ENCODE measurements at regions not wholly inside any gene's neighbourhood (a gene's known extent, or its start where the extent isn't known, plus 50 kb on each side); places are given as distances from the start of the nearest gene placed in this dataset.

GRCh38 chr3:88209356-88209755, 59.6 kb downstream of the C3orf38 start:
- DNase-seq (ENCODE audit: low read depth, low spot score), result no peak

DNA sequence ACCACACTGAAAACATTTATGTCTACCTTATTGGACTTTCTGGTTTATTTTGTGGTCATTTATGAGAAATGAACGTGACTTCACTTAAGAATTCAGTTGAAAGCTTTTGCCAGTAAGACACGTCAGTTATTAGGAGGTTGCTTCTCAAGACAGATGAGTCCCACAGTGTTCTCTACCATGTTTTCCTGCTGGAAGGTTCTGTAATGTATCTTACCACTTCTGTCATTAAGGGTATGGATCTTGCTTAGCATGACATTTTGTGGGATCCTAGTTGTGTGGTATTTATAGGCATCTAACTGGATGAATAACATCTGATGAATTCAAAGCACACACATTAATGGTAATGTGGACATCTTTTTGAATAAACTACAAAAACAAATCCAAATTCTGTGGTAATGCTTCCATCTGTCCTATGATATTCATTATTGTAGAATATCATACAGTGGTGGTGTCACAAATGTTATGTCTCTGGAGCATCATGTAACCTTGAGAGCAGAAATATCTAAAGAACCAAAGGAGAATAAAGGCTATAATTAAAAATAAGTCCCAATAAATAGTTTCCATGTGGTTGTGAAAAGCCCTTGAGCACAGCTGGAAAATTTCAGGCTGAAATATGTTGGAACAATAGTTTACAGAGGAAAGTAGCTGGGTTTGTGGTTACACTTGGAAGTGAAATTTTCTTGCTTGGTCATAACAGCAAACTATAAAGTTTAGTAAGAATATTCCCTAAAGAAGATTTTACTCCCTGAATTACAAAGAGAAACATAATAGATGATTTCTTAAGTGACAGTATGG, 61.5 kb downstream of the C3orf38 start:
- DNase-seq (ENCODE audit: low read depth, low spot score), result peak; percentile 20

DNA sequence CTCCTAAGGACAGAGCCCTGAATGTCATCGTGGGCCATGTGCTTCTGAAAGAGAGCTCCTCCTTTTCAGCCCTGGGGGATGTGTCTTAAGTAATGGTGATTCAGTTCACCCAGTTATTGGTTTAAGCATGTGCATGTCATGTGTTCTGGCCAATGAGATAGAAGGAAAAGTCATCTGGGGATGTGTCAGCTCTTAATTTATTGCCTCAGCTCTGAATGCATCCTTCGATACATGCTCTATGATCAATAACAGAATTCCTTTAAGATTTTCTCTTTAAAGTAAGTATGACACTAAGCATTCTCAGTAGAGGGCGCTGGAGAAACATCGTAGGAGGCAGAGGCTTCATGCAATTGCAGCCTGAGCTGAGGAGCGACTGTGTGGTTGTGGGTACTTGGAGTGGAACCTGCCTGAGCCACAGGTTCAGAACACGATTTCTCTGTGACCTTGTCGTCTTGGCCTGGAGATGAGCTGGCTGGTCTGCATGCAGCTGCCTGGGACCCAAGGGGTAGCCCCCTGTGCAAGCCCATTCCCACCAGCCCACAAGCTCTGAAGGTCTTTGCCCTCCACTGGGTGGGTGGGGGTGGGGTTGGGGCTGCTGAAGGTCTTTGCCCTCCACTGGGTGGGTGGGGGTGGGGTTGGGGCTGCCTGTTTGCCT, 69.5 kb downstream of the C3orf38 start:
- DNase-seq (ENCODE audit: low read depth, low spot score), result peak; percentile 85

GRCh38 chr3:88220126-88220525, 70.4 kb downstream of the C3orf38 start:
- DNase-seq (ENCODE audit: low read depth, low spot score), result no peak

- no peak for DNase-seq (ENCODE audit: low read depth, low spot score)
These were observed 72.0 kb downstream of the C3orf38 start for GRCh38 chr3:88221726-88222125.

DNA sequence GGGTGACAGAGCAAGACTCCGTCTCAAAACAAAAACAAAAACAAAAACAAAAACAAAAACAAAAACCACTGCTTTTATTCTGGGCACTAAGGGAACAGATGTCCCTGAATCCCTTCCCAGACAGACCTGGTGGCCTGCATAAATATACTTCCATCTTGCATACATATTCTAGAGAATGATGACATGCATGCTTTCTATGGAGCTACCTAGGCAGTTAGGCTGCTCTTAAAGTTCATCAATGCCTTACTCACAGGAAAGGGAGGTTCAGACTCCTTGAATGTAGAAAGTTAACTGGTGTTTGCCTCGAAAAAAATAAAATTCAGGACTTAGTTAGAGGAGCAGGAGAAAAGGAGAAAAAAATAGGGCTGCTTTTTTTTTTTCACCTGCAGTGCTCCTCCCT, 72.6 kb downstream of the C3orf38 start:
- DNase-seq (ENCODE audit: low read depth, low spot score), result no peak

DNA sequence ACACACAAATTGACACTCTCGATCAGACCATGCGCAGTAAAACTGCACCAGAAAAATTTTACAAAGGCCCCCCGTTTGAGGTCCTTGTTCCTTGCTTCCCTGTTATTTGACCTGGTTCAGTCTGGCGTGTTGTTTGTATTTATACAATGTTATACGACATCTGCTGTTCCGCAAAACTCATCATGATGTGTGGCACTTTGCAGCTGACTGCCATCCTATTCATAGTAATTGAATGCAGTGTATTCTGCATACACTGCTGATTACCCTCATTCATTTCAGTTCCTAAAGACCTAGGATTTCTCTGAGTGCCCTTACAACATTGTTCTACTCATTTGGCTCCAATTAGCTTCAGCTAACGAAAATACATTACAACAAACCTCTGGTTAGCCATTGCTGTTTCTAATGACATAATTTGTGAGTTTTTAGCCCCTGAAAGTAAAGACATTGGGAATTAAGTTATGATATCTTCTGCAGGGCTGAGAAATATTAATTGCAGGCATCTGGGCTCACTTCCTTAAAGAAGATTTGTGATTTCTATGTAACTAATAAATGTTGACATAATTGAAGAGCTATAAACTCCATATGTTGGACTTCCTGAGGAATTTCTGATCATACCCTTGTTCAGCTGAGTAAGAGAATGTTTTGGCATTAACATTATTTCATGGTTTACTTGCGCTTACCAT, 75.7 kb downstream of the C3orf38 start:
- DNase-seq (ENCODE audit: low read depth, low spot score), result no peak

GRCh38 chr3:88226910-88227309, 77.2 kb downstream of the C3orf38 start:
- DNase-seq (ENCODE audit: low read depth, low spot score), result no peak

DNA sequence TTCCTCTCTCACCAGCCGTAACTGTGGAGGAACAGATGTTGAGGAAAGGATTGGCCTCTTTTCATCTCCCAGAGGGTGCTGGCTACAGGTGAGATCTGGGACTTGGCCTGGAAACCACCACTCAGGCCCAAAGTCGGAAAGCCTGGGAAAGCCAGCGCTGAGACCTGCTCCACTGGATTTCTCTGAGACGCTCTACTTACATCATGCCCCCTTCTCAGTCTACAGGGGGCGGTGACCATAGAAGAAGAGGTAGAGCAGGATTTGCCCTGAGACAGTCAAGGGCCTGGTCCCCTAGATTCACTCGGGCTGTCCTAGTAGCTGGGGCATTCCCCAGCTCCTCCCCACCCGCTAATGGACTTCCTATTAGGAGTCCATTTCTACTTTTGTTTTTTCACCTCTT, 80.9 kb downstream of the C3orf38 start:
- no peak for DNase-seq (ENCODE audit: low read depth, low spot score)

DNA sequence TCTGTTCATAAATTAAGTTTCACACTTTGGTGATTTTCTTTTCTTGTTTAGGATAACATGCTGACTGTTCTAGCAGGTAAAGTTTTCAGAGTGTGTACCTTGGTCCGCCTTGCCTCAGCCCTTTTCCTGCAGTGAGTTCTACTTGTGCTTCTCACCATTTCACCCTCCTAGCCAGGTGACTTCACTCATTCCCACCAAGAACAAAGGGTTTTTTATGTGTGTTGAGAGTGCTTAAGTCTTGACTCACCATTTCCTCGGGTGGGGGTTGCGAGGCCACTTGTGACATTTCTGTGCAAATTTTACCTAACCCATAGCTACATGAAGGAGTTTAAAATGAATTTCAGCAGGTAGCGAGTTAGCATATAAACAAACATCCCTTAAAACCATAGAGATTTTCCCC, 81.4 kb downstream of the C3orf38 start:
- DNase-seq (ENCODE audit: low read depth, low spot score), result peak; percentile 65

DNA sequence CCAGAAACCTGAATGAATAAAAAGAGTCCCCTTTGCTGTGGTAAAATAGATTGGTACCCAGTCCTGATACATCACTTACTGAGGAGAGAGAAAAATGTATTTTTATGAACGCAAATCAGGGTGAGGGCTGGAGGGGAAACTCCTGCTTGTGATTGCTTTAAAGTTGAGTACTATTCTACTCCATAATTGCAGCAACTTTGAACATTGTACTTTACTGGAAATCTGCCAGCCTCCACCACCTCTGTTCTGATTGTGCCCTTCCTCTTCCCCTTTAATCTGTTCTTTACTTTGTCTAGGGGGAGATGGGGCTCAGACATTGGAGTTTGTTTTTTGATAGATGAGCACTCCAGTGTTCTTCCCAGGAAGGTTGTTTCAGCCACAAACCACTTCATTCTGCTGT, 81.9 kb downstream of the C3orf38 start:
- DNase-seq (ENCODE audit: low read depth, low spot score), result no peak

DNA sequence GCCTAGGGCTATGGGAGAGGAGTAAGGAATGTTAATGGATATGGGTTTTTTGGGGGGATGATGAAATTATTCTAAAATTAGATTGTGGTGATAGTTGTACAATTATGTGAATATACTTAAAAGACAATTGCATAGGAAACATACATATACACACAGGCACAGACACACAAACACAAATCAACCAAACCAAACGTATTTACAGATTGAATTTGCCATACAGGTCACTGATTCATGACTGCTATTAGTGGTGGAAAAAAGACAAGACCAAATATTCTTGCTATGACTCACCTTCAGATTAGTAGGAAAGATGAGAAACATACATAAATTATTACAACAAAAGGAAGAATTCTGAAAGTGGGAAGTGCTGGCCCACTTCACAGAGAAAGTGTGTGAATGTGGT, 85.3 kb downstream of the C3orf38 start:
- peak; percentile 37 for DNase-seq (ENCODE audit: low read depth, low spot score)

- no peak for DNase-seq (ENCODE audit: low read depth, low spot score)
These were observed 90.1 kb downstream of the C3orf38 start for GRCh38 chr3:88239870-88240269.

DNA sequence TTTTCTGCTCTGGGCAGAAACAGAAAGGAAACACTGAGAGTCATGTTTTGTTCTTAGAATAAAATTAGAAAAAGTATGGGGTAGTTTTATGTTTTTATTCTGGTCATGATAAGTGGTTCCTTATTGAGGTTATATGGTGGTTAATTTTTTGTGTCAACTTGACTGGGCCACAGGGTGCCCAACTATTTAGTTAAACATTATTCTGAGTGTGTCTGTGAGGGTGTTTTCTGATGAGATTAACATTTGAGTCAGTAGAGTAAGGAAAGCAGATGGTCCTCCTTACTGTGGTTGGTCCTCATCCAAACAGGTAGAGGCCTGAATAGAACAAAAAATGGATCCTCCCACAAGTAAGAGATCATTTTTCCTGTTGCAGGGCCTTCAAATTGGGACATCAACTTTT, 98.9 kb downstream of the C3orf38 start:
- no peak for DNase-seq (ENCODE audit: low read depth, low spot score)

DNA sequence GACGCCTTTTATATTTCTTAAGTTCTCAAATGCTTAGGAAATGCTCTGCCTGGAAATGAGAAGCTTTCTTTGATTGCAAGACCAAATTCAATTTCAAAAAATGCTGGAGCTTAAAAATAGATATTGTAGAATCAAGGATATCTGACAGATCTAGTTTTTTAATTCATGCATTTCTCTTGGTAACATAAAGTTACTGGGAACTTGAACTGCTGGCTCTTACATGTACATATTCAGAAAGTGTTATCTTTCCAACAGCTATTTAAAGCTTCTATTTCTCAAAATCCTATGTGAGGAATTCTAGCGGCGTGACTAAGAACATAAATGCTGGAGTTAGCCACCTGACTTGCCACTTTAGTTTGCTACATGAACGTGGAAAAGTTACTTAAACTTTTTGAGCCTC, 109.3 kb downstream of the C3orf38 start:
- no peak for DNase-seq (ENCODE audit: low read depth, low spot score)

GRCh38 chr3:88262527-88262926, 112.8 kb downstream of the C3orf38 start:
- DNase-seq (ENCODE audit: low read depth, low spot score), result no peak

GRCh38 chr3:88263417-88264100, 113.8 kb downstream of the C3orf38 start:
- no peak for DNase-seq (ENCODE audit: low read depth, low spot score)

DNA sequence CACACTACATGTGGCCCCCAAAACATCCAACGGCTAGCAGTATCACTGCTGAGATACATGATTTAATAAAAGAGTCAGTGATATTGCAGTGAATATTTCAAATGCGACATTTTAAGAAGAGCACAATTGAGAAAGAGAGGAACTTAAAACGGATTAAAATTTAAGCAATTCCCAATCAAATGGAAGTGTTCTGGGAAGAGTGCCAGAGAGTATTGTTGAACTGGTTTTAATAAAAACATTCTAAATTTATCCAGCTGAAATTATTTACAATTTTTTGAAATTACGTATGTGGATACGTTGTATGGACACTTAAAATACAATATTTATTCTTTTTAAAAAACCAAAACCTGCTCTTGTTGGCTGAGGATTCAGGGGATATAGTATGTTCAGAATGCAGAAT, 117.7 kb downstream of the C3orf38 start:
- no peak for DNase-seq (ENCODE audit: low read depth, low spot score)

DNA sequence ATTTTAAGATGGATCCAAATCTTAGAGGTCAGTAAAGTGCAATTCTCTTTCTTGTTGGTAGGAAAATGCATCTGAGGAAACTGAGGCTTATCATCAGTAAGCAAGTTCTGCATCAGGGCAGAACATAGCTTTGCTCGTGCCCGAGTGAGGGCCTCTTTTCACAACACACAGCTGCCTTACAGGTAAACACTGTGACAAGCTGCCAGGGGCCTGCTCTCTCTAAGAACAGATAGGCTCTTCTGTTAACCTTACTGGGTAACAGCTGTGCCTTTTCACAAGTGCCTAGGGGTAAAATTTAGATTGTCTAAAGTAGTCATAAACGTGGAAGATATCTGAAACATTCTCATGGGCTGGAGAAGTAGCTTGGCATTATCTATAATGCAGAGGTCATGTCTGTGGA, 118.1 kb downstream of the C3orf38 start:
- no peak for DNase-seq (ENCODE audit: low read depth, low spot score)

- DNase-seq (ENCODE audit: low read depth, low spot score), result no peak
These were observed 130.6 kb downstream of the C3orf38 start for GRCh38 chr3:88280326-88280725.

GRCh38 chr3:88282528-88283241, 132.9 kb downstream of the C3orf38 start:
- DNase-seq (ENCODE audit: low read depth, low spot score), result no peak

- DNase-seq (ENCODE audit: low read depth, low spot score), result no peak
These were observed 133.5 kb downstream of the C3orf38 start for GRCh38 chr3:88283242-88283592.
